ENCODE measurements at regions not wholly inside any gene's neighbourhood (a gene's known extent, or its start where the extent isn't known, plus 50 kb on each side); places are given as distances from the start of the nearest gene placed in this dataset.
"Not testable (repeated sequence)": the region's sequence is repeated elsewhere in the genome, so short reads cannot be mapped to it uniquely, and the experiment has no call there.

GRCh38 chr15:39510001-39510701, 70.7 kb upstream of the THBS1 start:
- no peak for DNase-seq (ENCODE audit: low read depth in 4 of 4, low spot score in 1 of 4)

DNA sequence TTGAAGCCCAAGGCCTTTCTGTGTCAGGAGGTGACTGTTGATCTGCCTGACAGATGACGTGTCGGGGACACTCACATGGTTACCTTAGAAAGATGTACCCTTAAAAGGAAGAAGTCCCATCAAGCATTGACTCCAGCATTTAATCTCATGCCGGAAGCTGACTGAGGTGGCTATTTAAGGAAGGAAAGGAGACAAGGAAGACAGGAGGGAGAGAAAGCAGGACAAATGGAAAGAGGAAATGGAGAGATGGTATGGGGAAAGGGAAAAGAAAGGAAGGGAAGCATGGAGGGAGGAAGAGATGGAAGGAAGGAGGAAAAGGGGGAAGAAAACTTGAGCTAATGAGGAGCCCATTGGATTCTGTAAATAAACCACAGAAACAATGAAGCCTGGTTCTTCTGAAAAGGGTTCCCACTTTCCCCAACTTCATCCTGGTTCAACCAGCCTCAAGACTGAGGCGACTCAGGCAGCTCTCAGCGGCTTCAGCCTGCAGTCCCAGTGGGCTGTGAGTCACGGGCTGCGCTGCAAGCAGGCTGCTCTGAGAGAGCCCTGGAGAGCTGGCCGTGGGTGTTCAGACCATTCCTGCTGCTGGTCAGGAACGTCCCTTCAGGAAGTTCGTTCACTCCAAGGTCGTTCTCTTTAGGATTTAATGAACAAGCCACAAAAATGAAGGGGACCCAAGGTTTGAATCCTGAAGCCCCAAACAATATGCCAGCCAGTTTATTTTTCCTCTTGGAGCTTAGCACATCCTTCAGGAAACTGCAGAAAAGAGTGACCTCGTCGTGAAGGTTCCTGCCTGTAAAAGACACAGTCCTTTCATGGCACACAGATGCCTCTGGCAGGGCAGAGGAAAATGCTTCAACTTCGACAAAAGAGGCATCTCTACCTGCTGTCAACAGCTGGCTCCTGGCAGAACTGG, 69.6 kb upstream of the THBS1 start:
- no peak for DNase-seq (ENCODE audit: low read depth in 4 of 4, low spot score in 1 of 4)

DNA sequence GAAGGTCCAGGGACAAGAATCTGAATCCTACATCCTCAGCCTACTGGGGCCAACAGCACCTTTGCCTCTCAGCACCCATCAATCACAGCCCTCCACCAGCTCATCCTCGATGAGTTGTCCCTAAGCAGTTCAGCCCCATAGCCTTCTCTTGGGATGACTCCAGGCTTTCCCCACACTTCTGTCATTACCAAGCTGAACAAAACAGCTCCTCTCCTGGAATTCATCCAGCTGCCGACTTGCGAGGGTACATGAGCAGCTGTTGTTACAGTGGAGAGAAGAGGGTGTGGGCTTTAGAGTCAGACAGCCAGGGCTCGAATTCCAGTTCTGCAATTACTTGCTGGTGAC, 69.0 kb upstream of the THBS1 start:
- DNase-seq (ENCODE audit: low read depth in 4 of 4, low spot score in 1 of 4), result no peak

GRCh38 chr15:39512643-39513042, 68.2 kb upstream of the THBS1 start:
- no peak for DNase-seq (ENCODE audit: low read depth in 4 of 4, low spot score in 1 of 4)

DNA sequence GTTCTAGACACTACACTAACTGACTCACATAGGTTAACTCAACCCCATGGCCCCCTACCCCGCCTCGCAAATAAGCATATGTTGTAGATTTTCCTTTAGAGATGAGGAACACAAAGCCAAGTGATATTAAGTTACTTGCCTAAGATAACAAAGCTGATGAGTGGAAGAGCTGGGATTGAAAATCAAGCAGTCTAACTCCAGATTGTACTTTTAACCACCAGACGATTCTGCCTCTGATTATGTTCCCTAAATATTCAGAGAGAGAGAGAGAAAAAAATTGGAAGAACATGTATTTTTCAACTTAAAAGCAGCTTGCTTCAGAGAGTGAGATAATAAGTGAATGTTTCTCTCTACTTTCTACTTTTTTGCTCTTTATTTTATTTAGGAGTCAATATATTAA, 66.9 kb upstream of the THBS1 start:
- DNase-seq (ENCODE audit: low read depth in 4 of 4, low spot score in 1 of 4), result no peak

- no peak for DNase-seq (ENCODE audit: low read depth in 4 of 4, low spot score in 1 of 4)
Measured at GRCh38 chr15:39514933-39515332, 65.9 kb upstream of the THBS1 start.

DNA sequence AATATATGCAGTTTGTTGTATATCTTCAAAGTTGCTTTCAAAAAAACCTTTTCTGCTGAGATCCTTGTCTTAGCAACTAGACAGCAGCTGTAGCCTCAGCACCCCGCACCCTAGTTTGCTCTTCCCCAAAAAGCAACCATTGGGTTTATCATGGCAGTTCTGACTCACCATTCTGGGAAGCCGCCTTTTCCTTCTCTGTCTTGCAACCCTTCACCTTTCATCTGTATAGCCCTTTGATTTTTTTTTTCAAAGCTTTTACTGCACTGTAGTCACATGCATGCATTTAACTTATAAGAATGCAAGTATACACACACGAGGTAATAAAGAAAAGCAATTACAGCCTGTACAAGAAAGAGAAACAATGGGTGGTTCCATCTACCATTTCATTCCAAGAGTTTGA, 65.1 kb upstream of the THBS1 start:
- DNase-seq (ENCODE audit: low read depth in 4 of 4, low spot score in 1 of 4), result no peak

DNA sequence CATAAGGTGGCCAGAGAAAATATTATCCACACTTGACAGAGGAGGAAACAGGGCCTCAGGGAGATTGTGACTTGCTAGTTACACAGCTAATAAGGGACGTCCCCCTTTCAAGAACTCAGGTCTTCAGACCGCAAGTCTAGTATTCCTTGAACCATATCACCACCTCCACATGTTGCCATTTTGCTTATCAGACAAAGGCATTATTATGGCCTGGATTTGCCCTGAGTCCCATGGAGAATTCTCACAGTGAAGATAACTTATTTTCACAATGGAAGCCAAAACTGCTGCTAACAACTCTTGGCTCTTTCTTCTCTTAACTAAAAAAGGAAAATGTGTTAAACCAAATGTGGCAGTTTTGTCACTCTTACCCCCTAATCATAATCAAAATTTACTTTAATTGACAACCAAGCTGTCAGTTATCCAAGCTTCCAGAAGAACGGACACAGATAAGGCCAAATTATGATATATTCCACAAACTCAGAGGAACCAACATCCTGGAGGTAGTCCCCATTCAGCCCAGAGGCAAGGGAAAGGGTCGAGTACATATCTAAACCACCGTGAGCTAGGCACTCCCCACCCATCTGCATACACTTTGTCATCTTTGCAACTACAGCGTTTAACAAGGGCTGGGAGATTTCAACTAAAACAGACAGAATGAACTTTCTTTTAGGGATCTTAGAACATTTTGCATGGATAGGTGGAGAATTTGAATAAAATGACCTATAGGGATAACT, 63.6 kb upstream of the THBS1 start:
- DNase-seq (ENCODE audit: low read depth in 4 of 4, low spot score in 1 of 4), result no peak

DNA sequence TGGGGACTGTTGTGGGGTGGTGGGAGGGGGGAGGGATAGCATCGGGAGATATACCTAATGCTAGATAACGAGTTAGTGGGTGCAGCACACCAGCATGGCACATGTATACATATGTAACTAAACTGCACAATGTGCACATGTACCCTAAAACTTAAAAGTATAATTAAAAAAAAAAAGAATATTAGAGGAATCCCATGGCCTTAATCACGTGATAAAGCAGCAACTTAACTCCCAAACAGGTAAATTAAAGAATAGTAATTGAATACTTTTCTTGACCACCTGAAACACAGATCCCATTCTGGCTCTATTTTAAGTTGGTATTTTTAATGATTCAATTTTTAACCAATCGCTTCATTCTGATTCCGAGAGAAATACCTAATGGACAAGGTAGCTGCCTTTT, 56.9 kb upstream of the THBS1 start:
- DNase-seq (ENCODE audit: low read depth in 4 of 4, low spot score in 1 of 4), result not testable (repeated sequence)

- no peak for DNase-seq (ENCODE audit: low read depth in 4 of 4, low spot score in 1 of 4)
Measured at GRCh38 chr15:39529457-39529856, 51.4 kb upstream of the THBS1 start.

- no peak for DNase-seq (ENCODE audit: low read depth in 4 of 4, low spot score in 1 of 4)
Measured at GRCh38 chr15:39530480-39531342, 50.2 kb upstream of the THBS1 start.

Data from stimulated activated CD4-positive, alpha-beta T cell treated with anti-CD3 and anti-CD28 coated beads, Interleukin-1b, Interleukin-23, amount 100 ng/mL, for 24 hours (primary cell).